SK-N-SH (cell line): ENCODE measurements at regions not wholly inside any gene's neighbourhood (a gene's known extent, or its start where the extent isn't known, plus 50 kb on each side); places are given as distances from the start of the nearest gene placed in this dataset.
"Not testable (repeated sequence)": the region's sequence is repeated elsewhere in the genome, so short reads cannot be mapped to it uniquely, and the experiment has no call there.

Experiments
- CTCF ChIP-seq: fragments of 200-600 bp; sonication (generic); IDR thresholded peaks from 2 replicates; pipeline ENCODE4 v1.6.1; 2017; ENCODE audit warnings: antibody characterized with exemption, mild to moderate bottlenecking, moderate library complexity
- EZH2phosphoT487 ChIP-seq: fragments of 200-600 bp; sonication (generic); IDR thresholded peaks from 2 replicates; pipeline ENCODE4 v1.6.1; 2017; ENCODE audit warnings: low read depth, mixed run types, mild to moderate bottlenecking, antibody characterized with exemption, moderate library complexity, borderline replicate concordance
- FOXM1 ChIP-seq: IDR thresholded peaks from 2 replicates; pipeline ENCODE4 v1.4.0; 2012; ENCODE audit warnings: low read depth, mild to moderate bottlenecking
- GABPA ChIP-seq: IDR thresholded peaks from 2 replicates; pipeline ENCODE4 v1.4.0; 2012; ENCODE audit warnings: low read depth, mild to moderate bottlenecking
- SIN3A ChIP-seq: IDR thresholded peaks from 2 replicates; pipeline ENCODE4 v1.6.1; 2012; ENCODE audit warnings: low read depth, mild to moderate bottlenecking, low read length, moderate library complexity, borderline replicate concordance
- TF ChIP-seq, protein P1 (sequence below): IDR thresholded peaks from 2 replicates; pipeline ENCODE4 v1.6.1; 2012; ENCODE audit warnings: mild to moderate bottlenecking, low read depth, low read length, moderate library complexity
- TF ChIP-seq, protein P2 (sequence below): fragments of 150-350 bp; IDR thresholded peaks from 2 replicates; pipeline ENCODE4 v1.6.1; 2017; ENCODE audit warnings: antibody characterized with exemption, low read length, low read depth, borderline replicate concordance

- TF ChIP-seq FOXM1, EZH2phosphoT487, CTCF, GABPA, SIN3A: not testable (repeated sequence)
- TF ChIP-seq, protein P1, sequence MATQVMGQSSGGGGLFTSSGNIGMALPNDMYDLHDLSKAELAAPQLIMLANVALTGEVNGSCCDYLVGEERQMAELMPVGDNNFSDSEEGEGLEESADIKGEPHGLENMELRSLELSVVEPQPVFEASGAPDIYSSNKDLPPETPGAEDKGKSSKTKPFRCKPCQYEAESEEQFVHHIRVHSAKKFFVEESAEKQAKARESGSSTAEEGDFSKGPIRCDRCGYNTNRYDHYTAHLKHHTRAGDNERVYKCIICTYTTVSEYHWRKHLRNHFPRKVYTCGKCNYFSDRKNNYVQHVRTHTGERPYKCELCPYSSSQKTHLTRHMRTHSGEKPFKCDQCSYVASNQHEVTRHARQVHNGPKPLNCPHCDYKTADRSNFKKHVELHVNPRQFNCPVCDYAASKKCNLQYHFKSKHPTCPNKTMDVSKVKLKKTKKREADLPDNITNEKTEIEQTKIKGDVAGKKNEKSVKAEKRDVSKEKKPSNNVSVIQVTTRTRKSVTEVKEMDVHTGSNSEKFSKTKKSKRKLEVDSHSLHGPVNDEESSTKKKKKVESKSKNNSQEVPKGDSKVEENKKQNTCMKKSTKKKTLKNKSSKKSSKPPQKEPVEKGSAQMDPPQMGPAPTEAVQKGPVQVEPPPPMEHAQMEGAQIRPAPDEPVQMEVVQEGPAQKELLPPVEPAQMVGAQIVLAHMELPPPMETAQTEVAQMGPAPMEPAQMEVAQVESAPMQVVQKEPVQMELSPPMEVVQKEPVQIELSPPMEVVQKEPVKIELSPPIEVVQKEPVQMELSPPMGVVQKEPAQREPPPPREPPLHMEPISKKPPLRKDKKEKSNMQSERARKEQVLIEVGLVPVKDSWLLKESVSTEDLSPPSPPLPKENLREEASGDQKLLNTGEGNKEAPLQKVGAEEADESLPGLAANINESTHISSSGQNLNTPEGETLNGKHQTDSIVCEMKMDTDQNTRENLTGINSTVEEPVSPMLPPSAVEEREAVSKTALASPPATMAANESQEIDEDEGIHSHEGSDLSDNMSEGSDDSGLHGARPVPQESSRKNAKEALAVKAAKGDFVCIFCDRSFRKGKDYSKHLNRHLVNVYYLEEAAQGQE, result not testable (repeated sequence)
- TF ChIP-seq, protein P2, sequence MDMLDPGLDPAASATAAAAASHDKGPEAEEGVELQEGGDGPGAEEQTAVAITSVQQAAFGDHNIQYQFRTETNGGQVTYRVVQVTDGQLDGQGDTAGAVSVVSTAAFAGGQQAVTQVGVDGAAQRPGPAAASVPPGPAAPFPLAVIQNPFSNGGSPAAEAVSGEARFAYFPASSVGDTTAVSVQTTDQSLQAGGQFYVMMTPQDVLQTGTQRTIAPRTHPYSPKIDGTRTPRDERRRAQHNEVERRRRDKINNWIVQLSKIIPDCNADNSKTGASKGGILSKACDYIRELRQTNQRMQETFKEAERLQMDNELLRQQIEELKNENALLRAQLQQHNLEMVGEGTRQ, result not testable (repeated sequence)
Observed at GRCh38 chr11:46204415-46204814, 73.0 kb upstream of the CREB3L1 start.
